GM12873 (cell line): ENCODE measurements at regions not wholly inside any gene's neighbourhood (a gene's known extent, or its start where the extent isn't known, plus 50 kb on each side); places are given as distances from the start of the nearest gene placed in this dataset.

Experiments
- TF ChIP-seq, protein P1 (sequence below): IDR thresholded peaks from 2 replicates; pipeline ENCODE4 v1.5.1; 2012; ENCODE audit warnings: low read depth, mild to moderate bottlenecking, moderate library complexity, low read length, control low read depth; ENCODE audit not compliant: insufficient read depth; ENCODE audit errors: missing control alignments

DNA sequence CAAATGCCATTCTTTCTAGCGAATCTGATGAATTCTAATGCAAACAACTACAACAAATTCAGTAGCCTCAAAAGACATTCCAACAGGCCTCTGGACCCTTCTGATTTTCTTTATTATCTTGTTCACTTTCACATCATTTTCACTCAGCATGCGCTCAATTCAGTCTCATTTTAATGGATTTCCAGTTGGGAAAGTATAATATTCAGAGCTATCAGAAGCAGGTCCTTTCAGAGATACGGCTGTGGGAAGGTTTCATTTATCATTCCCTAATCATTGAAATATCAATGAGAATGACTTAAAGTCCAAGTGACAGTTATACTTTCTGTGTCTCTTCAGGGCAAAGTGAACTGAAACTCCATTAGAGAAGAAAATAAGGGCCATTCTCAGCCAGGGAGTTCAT is 1083.7 kb upstream of the FLRT2 start:
- TF ChIP-seq, protein P1, sequence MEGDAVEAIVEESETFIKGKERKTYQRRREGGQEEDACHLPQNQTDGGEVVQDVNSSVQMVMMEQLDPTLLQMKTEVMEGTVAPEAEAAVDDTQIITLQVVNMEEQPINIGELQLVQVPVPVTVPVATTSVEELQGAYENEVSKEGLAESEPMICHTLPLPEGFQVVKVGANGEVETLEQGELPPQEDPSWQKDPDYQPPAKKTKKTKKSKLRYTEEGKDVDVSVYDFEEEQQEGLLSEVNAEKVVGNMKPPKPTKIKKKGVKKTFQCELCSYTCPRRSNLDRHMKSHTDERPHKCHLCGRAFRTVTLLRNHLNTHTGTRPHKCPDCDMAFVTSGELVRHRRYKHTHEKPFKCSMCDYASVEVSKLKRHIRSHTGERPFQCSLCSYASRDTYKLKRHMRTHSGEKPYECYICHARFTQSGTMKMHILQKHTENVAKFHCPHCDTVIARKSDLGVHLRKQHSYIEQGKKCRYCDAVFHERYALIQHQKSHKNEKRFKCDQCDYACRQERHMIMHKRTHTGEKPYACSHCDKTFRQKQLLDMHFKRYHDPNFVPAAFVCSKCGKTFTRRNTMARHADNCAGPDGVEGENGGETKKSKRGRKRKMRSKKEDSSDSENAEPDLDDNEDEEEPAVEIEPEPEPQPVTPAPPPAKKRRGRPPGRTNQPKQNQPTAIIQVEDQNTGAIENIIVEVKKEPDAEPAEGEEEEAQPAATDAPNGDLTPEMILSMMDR = no peak

- TF ChIP-seq, protein P1 = no peak
Observed at GRCh38 chr14:84453307-84453950, 1076.5 kb upstream of the FLRT2 start.

DNA sequence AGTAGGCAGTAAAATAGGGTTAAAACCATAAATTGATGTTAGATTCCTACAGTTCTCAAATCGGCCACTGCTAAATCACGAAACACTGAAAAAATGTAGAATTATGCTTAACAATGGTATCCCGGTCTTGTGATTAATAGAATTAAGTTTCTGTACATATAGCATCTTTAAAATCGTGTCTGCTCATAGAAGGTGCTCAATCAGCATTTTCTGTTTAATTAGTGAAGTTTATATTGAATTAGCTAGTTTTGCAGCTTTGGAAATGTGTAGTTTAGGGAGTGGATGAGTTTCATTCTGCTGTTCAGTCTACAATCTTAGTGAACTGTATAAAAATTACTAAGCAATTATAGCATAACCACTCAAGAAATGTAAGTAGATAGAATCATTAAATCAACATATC is 1075.8 kb upstream of the FLRT2 start:
- TF ChIP-seq, protein P1 = no peak

DNA sequence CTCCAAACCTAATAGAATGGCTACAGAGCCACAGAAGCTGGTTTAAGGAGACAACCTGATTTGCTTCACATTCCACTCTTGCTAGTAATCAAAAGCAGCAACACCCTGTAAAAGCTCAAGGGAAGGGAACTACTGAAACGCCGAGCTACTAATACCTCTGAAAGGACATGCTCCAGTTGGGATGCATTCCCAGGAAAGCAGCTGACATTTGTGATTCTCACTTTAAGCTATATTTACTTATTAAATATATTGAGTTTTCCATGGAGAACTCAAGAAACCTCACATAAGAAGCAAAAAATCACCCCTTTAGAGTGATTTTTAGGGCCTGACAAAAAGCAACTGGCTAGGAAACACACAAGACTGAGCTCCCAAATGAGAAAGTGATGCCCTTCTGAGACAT is 1073.0 kb upstream of the FLRT2 start:
- TF ChIP-seq, protein P1 = no peak

DNA sequence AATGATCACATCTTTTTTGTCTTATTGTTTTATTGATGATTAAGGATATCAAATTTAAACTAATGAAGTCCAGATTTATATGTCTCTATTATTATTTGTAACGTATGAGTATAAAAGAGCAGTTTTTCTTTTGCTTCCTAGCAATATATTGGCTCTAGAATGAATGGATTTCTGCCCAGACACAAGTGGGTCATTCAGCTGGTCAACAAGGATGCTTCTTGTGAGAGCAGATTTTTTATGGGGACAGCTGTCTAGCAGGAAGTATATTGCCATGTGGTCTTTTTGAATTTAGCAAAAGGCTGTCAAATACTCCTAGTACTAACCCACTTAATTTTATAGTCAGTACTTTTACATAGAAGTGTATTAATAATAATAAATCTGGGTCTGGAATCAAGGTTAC is 1071.1 kb upstream of the FLRT2 start:
- TF ChIP-seq, protein P1 = no peak

- TF ChIP-seq, protein P1 = no peak
Observed at GRCh38 chr14:84465880-84466279, 1064.1 kb upstream of the FLRT2 start.

GRCh38 chr14:84468153-84468552 is 1061.8 kb upstream of the FLRT2 start:
- TF ChIP-seq, protein P1 = no peak
